Ascending aorta (tissue), 2 donors: ENCODE measurements at regions not wholly inside any gene's neighbourhood (a gene's known extent, or its start where the extent isn't known, plus 50 kb on each side); places are given as distances from the start of the nearest gene placed in this dataset.

ENCODE experiments used
- DNase-seq, 2 donors: peaks; one replicate each; pipeline ENCODE4 v3.0.0-alpha.2; 2019; ENCODE audit warnings: low spot score in 2 of 2
- H3K27ac ChIP-seq, 2 donors: fragments of 200-600 bp; sonication (generic); one replicate each; pipeline ENCODE4 v1.5.1; 2016 to 2017; ENCODE audit warnings: mild to moderate bottlenecking in 1 of 2
- H3K27me3 ChIP-seq: fragments of 200-600 bp; sonication (generic); one replicate; pipeline ENCODE4 v1.5.1; 2017
- H3K36me3 ChIP-seq, 2 donors: fragments of 200-600 bp; sonication (generic); one replicate each; pipeline ENCODE4 v1.5.1; 2016
- H3K4me1 ChIP-seq, 2 donors: fragments of 200-600 bp; sonication (generic); one replicate each; pipeline ENCODE4 v1.5.1; 2016 to 2017; ENCODE audit warnings: mild to moderate bottlenecking in 1 of 2
- H3K4me3 ChIP-seq, 2 donors: fragments of 200-600 bp; sonication (generic); one replicate each; pipeline ENCODE4 v1.5.1; 2016 to 2017; ENCODE audit warnings: mild to moderate bottlenecking in 1 of 2
- H3K9me3 ChIP-seq, 2 donors: fragments of 200-600 bp; sonication (generic); one replicate each; pipeline ENCODE4 v1.5.1; 2016
- intact Hi-C: fragments of 100-400 bp; cut with DNase I; formaldehyde crosslinking; loops from one replicate; pipeline ENCODE4 v1.15.1; 2023
- TF ChIP-seq, protein P1 (sequence below), 3 experiments: fragments of 200-600 bp in 2 of 3; fragments of 450-650 bp in 1 of 3; sonication (generic) in 2 of 3; IDR thresholded peaks; one replicate each; pipeline ENCODE4 v1.5.1; 2016 to 2019; ENCODE audit warnings: antibody characterized with exemption in 3 of 3, mild to moderate bottlenecking in 1 of 3, moderate library complexity in 1 of 3

DNA sequence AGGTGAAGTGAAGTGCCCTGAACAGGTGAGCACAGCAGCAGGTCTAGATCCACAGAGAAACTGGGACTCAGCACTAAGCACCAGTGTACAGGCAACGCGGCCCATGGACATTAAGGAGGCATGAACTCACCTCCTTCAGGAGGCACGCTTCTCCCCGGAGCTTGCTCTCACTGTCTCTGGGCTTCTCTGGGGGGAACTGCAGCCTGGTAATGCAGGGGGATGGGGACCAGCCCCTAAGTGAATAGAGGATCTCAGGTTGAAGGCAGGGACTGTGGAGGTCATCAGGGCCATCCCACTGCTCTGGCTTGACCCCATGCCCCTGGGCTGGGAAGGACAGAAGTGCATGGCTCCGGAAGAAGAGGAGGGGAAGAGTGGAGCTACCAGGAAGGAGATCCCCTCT is 495.6 kb upstream of the B3GAT1 start:
- DNase-seq: no peak
- intact Hi-C loops: no loop called here
- TF ChIP-seq, protein P1, sequence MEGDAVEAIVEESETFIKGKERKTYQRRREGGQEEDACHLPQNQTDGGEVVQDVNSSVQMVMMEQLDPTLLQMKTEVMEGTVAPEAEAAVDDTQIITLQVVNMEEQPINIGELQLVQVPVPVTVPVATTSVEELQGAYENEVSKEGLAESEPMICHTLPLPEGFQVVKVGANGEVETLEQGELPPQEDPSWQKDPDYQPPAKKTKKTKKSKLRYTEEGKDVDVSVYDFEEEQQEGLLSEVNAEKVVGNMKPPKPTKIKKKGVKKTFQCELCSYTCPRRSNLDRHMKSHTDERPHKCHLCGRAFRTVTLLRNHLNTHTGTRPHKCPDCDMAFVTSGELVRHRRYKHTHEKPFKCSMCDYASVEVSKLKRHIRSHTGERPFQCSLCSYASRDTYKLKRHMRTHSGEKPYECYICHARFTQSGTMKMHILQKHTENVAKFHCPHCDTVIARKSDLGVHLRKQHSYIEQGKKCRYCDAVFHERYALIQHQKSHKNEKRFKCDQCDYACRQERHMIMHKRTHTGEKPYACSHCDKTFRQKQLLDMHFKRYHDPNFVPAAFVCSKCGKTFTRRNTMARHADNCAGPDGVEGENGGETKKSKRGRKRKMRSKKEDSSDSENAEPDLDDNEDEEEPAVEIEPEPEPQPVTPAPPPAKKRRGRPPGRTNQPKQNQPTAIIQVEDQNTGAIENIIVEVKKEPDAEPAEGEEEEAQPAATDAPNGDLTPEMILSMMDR (IDR thresholded peaks at IDR 0.05): no peak
- Histone ChIP-seq H3K4me3 (no peak overlapping the region), H3K4me1 (peaks cover 0 to 12% of the 10 kb centered on the region in 2 donors), H3K36me3 (no peaks in the 10 kb centered on the region), H3K27me3 (no peaks in the 10 kb centered on the region), H3K27ac (no peak overlapping the region), H3K9me3 (no peaks in the 10 kb centered on the region)

DNA sequence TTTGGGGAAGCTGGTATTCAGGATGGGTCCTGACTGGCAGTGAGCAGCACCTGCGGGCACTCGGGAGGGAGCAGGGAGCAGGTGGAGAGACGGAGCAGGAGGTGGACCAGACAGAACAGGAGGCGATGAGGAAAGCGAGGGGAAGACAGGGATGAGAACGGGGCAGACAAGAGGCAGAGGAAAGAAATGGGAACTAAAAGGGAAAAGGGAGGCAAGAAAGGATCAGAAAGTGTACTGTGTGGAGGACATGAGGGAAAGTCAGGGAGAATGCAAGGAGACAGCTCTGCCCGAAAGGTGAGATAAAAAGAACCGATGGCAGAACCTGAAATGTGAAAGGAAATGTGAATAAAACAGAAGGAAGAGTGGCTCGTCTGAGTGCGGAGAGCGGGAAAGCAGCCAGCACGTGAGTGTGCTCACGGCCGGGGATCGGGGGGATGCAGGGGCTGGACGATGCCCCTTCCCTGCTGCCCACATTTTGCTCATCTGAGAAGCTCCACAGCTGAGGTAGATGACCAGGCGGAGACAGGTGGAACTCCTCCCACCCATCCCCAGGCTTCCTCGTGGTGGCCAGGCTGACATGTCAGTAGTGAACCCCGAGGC is 494.4 kb upstream of the B3GAT1 start:
- intact Hi-C loops: no loop called here
- no peaks in the 10 kb centered on the region for H3K27me3 ChIP-seq

DNA sequence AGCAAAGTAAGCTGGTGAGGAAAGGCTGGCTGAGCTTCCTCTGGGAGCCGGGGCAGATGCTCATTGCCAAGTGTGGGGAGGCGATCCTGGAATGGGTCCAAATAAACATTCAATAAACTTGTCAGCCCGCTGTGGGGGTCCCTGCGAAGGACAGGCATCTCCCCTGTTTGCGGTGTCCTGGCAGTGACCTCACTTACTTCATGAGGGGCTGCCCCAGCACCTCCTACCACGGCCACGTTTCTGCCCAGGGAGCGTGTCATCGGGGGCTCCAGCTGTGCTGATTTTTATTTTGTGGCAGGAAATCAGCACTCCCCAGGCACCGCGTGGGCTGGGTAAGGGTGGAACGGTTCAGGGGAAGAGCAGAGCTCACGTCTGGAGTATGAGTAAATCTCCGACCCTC is 493.9 kb upstream of the B3GAT1 start:
- Histone ChIP-seq H3K4me3 (no peak overlapping the region), H3K36me3 (no peaks in the 10 kb centered on the region), H3K27ac (no peak overlapping the region), H3K27me3 (no peaks in the 10 kb centered on the region), H3K4me1 (peaks cover 0 to 12% of the 10 kb centered on the region in 2 donors), H3K9me3 (no peaks in the 10 kb centered on the region)
- DNase-seq: no peak
- intact Hi-C loops: no loop called here
- TF ChIP-seq, protein P1 (IDR thresholded peaks at IDR 0.05): no peak

More for the DNA sequence above, 494.4 kb upstream of the B3GAT1 start:
- Histone ChIP-seq H3K4me3 (no peak overlapping the region), H3K4me1 (peaks cover 0 to 12% of the 10 kb centered on the region in 2 donors), H3K36me3 (no peaks in the 10 kb centered on the region), H3K9me3 (no peaks in the 10 kb centered on the region), H3K27ac (no peak overlapping the region)
- TF ChIP-seq, protein P1 (IDR thresholded peaks at IDR 0.05): no peak
- no peak for DNase-seq

- intact Hi-C loops: no loop called here
- DNase-seq: no peak
- Histone ChIP-seq H3K4me3 (no peak overlapping the region), H3K27ac (no peak overlapping the region), H3K9me3 (no peaks in the 10 kb centered on the region), H3K27me3 (no peaks in the 10 kb centered on the region), H3K36me3 (no peaks in the 10 kb centered on the region), H3K4me1 (peaks cover 0 to 12% of the 10 kb centered on the region in 2 donors)
- TF ChIP-seq, protein P1 (IDR thresholded peaks at IDR 0.05): no peak
Measured at GRCh38 chr11:134905517-134905916, 493.5 kb upstream of the B3GAT1 start.

DNA sequence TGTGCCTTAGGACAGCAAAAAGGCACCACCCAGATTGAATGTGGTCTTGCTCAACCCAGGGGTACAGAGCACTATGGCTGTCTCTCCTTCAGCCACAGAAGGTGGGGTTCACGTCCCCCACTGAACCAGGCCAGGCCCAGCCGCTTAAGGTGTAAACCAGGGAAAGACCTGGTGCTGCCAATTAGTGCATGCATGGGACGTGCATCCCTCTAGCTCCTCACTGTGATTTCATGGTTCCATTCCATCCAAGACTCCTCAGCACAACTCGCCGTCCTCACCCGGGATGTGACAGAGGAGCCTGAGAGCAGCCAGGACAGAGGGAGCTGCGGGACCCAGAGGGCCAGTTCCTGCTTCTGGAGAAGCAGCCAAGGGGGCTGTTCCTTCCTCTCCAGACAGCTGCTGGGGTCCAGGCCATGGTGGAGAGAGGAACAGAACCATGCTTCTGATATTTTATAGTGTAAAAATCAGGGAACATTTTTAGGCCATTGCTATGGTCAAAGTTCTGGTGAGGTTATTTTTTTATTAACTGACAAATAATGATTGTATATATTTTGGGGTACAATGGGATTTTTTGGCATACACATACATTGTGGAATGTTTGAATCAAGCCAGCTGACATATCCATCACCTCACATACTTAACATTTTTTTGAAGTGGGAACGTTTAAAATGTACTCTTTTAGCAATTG is 492.2 kb upstream of the B3GAT1 start:
- no peak overlapping the region for H3K27ac ChIP-seq
- no peak overlapping the region for H3K4me3 ChIP-seq
- peaks cover 0 to 12% of the 10 kb centered on the region in 2 donors for H3K4me1 ChIP-seq
- no peaks in the 10 kb centered on the region for H3K9me3 ChIP-seq
- TF ChIP-seq, protein P1 (IDR thresholded peaks at IDR 0.05): no peak
- H3K27me3 ChIP-seq: no peaks in the 10 kb centered on the region
- H3K36me3 ChIP-seq: no peaks in the 10 kb centered on the region
- DNase-seq: no peak
- intact Hi-C loops: no loop called here
